Esophagus squamous epithelium (tissue), 5 donors: ENCODE measurements at regions not wholly inside any gene's neighbourhood (a gene's known extent, or its start where the extent isn't known, plus 50 kb on each side); places are given as distances from the start of the nearest gene placed in this dataset.
"Not testable (repeated sequence)": the region's sequence is repeated elsewhere in the genome, so short reads cannot be mapped to it uniquely, and the experiment has no call there.

Source experiments
- DNase-seq: peaks from one replicate; lab custom pipeline; 2025; lab: John Stamatoyannopoulos, UW
- H3K27ac ChIP-seq, 4 donors: fragments of 200-600 bp; sonication (generic); one replicate each; pipeline ENCODE4 v1.5.1; 2016 to 2019; ENCODE audit warnings: mild to moderate bottlenecking in 1 of 4
- H3K27me3 ChIP-seq, 4 donors: fragments of 200-600 bp; sonication (generic); 1 replicate in 3 of 4; 2 replicates in 1 of 4; pipeline versions ENCODE4 v1.5.1 to v1.6.0; 2017 to 2021; ENCODE audit warnings: antibody characterized with exemption in 1 of 4
- H3K36me3 ChIP-seq, 3 donors: fragments of 200-600 bp; sonication (generic); one replicate each; pipeline ENCODE4 v1.5.1; 2016 to 2019
- H3K4me1 ChIP-seq, 3 donors: fragments of 200-600 bp; sonication (generic); one replicate each; pipeline ENCODE4 v1.5.1; 2017 to 2019
- H3K4me3 ChIP-seq, 4 donors: fragments of 200-600 bp; sonication (generic); 1 replicate in 3 of 4; 2 replicates in 1 of 4; pipeline ENCODE4 v1.5.1; 2016 to 2019; ENCODE audit warnings: mild to moderate bottlenecking in 2 of 4, moderate library complexity in 1 of 4
- H3K9me3 ChIP-seq, 3 donors: fragments of 200-600 bp; sonication (generic); one replicate each; pipeline ENCODE4 v1.5.1; 2016 to 2019
- CTCF ChIP-seq, 6 experiments: fragments of 450-650 bp in 4 of 6; fragments of 200-600 bp in 2 of 6; sonication (generic) in 2 of 6; IDR thresholded peaks; one replicate each; pipeline ENCODE4 v1.5.1; 2016 to 2019; ENCODE audit warnings: antibody characterized with exemption in 6 of 6, mild to moderate bottlenecking in 4 of 6, moderate library complexity in 4 of 6
- POLR2A ChIP-seq, 4 donors: fragments of 450-650 bp; IDR thresholded peaks; one replicate each; pipeline ENCODE4 v1.6.1; 2017; ENCODE audit warnings: antibody characterized with exemption in 4 of 4, mild to moderate bottlenecking in 4 of 4, moderate library complexity in 3 of 4
- WGBS, 2 donors: methylation state at CpG; one replicate each; pipeline ENCODE4 v1.1.5; 2018; 5-methylcytosine and 5-hydroxymethylcytosine counted together
- intact Hi-C: fragments of 100-400 bp; cut with DNase I; formaldehyde crosslinking; loops from one replicate; pipeline ENCODE4 v1.15.0; 2022
- donor health status: DM: yes; HTN: yes; CAD: no.

GRCh38 chr4:118410138-118410537, 57.3 kb upstream of the PRSS12 start:
- DNase-seq: no peak
- TF ChIP-seq CTCF (IDR thresholded peaks at IDR 0.05): no peak
- TF ChIP-seq POLR2A (IDR thresholded peaks at IDR 0.05): no peak
- 51 to 60% methylated on average over 3 of the region's 3 CpGs for WGBS, 2 donors
- Histone ChIP-seq H3K36me3 (no peaks in the 10 kb centered on the region), H3K27ac (no peak overlapping the region), H3K27me3 (no peaks in the 10 kb centered on the region), H3K9me3 (no peaks in the 10 kb centered on the region), H3K4me1 (no peaks in the 10 kb centered on the region), H3K4me3 (no peak overlapping the region)
- intact Hi-C loops: loop anchor here (10.0 kb wide), 1 partner anchor 125 kb away; no protein-coding TSS in a partner anchor

- DNase-seq: no peak
- no peaks in the 10 kb centered on the region for H3K36me3 ChIP-seq
- no peak overlapping the region for H3K4me3 ChIP-seq
- H3K27ac ChIP-seq: no peak overlapping the region
- H3K27me3 ChIP-seq: no peaks in the 10 kb centered on the region
- no peaks in the 10 kb centered on the region for H3K9me3 ChIP-seq
- TF ChIP-seq CTCF (IDR thresholded peaks at IDR 0.05) (no peak), POLR2A (IDR thresholded peaks at IDR 0.05) (no peak)
- H3K4me1 ChIP-seq: peaks cover 0 to 11% (median 3%) of the 10 kb centered on the region in 3 donors
- intact Hi-C loops: loop anchor here (10.0 kb wide), 1 partner anchor 133 kb away; no protein-coding TSS in a partner anchor
Measured at GRCh38 chr4:118417325-118417724, 64.5 kb upstream of the PRSS12 start.

GRCh38 chr4:118417800-118418199, 65.0 kb upstream of the PRSS12 start:
- H3K4me1 ChIP-seq: peaks cover 0 to 11% (median 3%) of the 10 kb centered on the region in 3 donors
- WGBS, 2 donors: 71 to 90% methylated on average over 5 of the region's 5 CpGs
- H3K36me3 ChIP-seq, H3K4me3 ChIP-seq, DNase-seq, H3K9me3 ChIP-seq, H3K27ac ChIP-seq, H3K27me3 ChIP-seq: not testable (repeated sequence)
- intact Hi-C loops: loop anchor here (10.0 kb wide), 1 partner anchor 133 kb away; no protein-coding TSS in a partner anchor

GRCh38 chr4:118418396-118418795, 65.6 kb upstream of the PRSS12 start:
- H3K36me3 ChIP-seq, H3K27me3 ChIP-seq, H3K4me3 ChIP-seq, H3K9me3 ChIP-seq, DNase-seq, H3K27ac ChIP-seq: not testable (repeated sequence)
- peaks cover 0 to 11% (median 3%) of the 10 kb centered on the region in 3 donors for H3K4me1 ChIP-seq
- intact Hi-C loops: loop anchor here (10.0 kb wide), 1 partner anchor 134 kb away; no protein-coding TSS in a partner anchor
- 80 to 83% methylated on average over 1 to 2 of the region's 2 CpGs for WGBS, 2 donors

- Histone ChIP-seq H3K4me3 (peak overlapping the region in 1 of 4 donors; percentile 18), H3K4me1 (peaks cover 0 to 11% (median 3%) of the 10 kb centered on the region in 3 donors), H3K27ac (peak overlapping the region in 2 of 4 donors; percentile 41 to 52)
- H3K9me3 ChIP-seq, H3K27me3 ChIP-seq, DNase-seq, H3K36me3 ChIP-seq: not testable (repeated sequence)
- intact Hi-C loops: loop anchor here (10.0 kb wide), 1 partner anchor 135 kb away; no protein-coding TSS in a partner anchor
- 32 to 47% methylated on average over 6 to 7 of the region's 7 CpGs for WGBS, 2 donors
Measured at GRCh38 chr4:118419626-118420025, 66.8 kb upstream of the PRSS12 start.

GRCh38 chr4:118424062-118424461, 71.3 kb upstream of the PRSS12 start:
- H3K4me3 ChIP-seq, H3K36me3 ChIP-seq, DNase-seq, H3K27me3 ChIP-seq, H3K4me1 ChIP-seq, H3K9me3 ChIP-seq, H3K27ac ChIP-seq, intact Hi-C loops: not testable (repeated sequence)
- peak in 5 of 6 experiments; percentile 36 to 79 (median 48) for TF ChIP-seq CTCF (IDR thresholded peaks at IDR 0.05)
- WGBS, 2 donors: 0% methylated on average over 1 to 3 of the region's 5 CpGs

GRCh38 chr4:118428881-118429280, 76.1 kb upstream of the PRSS12 start:
- H3K4me1 ChIP-seq, H3K27ac ChIP-seq, DNase-seq, H3K4me3 ChIP-seq, H3K36me3 ChIP-seq, H3K9me3 ChIP-seq, H3K27me3 ChIP-seq, intact Hi-C loops: not testable (repeated sequence)
- no CpG with 5 or more reads among the region's 1 CpG for WGBS, 2 donors

- H3K27ac ChIP-seq, H3K4me3 ChIP-seq, DNase-seq, H3K27me3 ChIP-seq, intact Hi-C loops, H3K9me3 ChIP-seq, H3K36me3 ChIP-seq, H3K4me1 ChIP-seq: not testable (repeated sequence)
- 62 to 66% methylated on average over 4 to 5 of the region's 5 CpGs for WGBS, 2 donors
Measured at GRCh38 chr4:118432359-118432758, 79.6 kb upstream of the PRSS12 start.

- 27 to 30% methylated on average over 2 to 5 of the region's 5 CpGs for WGBS, 2 donors
- H3K27me3 ChIP-seq, intact Hi-C loops, H3K27ac ChIP-seq, H3K4me3 ChIP-seq, H3K9me3 ChIP-seq, H3K4me1 ChIP-seq, H3K36me3 ChIP-seq, DNase-seq: not testable (repeated sequence)
Measured at GRCh38 chr4:118433612-118434375, 81.0 kb upstream of the PRSS12 start.

GRCh38 chr4:118435415-118435814, 82.6 kb upstream of the PRSS12 start:
- not testable (repeated sequence) for DNase-seq
- 73 to 100% methylated on average over 1 to 2 of the region's 3 CpGs for WGBS, 2 donors

More at GRCh38 chr4:118435415-118435814, 82.6 kb upstream of the PRSS12 start:
- H3K36me3 ChIP-seq, H3K27ac ChIP-seq, H3K4me1 ChIP-seq, intact Hi-C loops, H3K9me3 ChIP-seq, H3K4me3 ChIP-seq, H3K27me3 ChIP-seq: not testable (repeated sequence)
